ENCODE measurements at regions not wholly inside any gene's neighbourhood (a gene's known extent, or its start where the extent isn't known, plus 50 kb on each side); places are given as distances from the start of the nearest gene placed in this dataset.
"Not testable (repeated sequence)": the region's sequence is repeated elsewhere in the genome, so short reads cannot be mapped to it uniquely, and the experiment has no call there.

DNA sequence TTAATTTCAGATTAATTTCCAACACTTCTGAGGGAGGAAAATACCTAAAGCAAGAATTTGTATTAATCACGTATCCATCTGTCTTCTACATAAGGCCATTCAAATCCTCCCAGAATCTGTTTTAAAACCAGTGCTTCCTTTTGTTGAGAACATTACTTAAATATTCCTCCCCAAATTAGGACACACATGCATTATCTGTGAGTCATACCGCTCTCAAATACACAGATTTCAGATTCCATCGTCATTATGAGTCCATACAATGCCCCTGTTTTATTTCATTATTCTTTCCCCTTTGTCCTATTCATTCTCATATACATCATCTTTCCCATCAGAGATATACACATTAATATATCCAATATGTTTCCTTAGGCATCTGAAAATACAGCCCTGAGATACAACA, 57.3 kb upstream of the PRSS12 start:
- Histone ChIP-seq H3K27me3 (no peaks in the 10 kb centered on the region), H3K9me3 (no peaks in the 10 kb centered on the region)
- WGBS, 2 donors (ENCODE audit: low coverage in 1 of 2), result 57 to 88% methylated on average over 3 of the region's 3 CpGs

DNA sequence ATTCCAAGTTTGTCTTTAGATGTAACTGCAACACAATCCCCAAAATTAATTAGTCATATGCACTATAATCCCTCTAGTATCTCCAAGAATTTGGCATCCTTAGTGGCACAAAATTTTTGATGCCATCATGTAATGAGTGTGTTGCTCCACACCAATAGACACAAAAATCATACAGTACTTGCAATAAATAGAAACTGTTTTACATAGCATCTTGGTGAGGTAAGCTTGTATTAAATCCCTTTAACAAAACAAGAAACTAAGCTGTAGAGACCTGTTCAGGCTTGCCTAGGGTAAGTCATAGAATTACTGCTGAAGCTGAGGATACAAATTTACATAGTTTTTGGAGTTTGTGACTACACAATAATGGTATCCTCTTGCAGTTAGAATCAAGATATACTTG, 64.5 kb upstream of the PRSS12 start:
- H3K27me3 ChIP-seq, result no peaks in the 10 kb centered on the region
- TF ChIP-seq POLR2AphosphoS5 (IDR thresholded peaks at IDR 0.05) (no peak), EP300 (IDR thresholded peaks at IDR 0.05; ENCODE audit: low read depth) (no peak), POLR2A (IDR thresholded peaks at IDR 0.05) (no peak)
- TF ChIP-seq, protein P1, sequence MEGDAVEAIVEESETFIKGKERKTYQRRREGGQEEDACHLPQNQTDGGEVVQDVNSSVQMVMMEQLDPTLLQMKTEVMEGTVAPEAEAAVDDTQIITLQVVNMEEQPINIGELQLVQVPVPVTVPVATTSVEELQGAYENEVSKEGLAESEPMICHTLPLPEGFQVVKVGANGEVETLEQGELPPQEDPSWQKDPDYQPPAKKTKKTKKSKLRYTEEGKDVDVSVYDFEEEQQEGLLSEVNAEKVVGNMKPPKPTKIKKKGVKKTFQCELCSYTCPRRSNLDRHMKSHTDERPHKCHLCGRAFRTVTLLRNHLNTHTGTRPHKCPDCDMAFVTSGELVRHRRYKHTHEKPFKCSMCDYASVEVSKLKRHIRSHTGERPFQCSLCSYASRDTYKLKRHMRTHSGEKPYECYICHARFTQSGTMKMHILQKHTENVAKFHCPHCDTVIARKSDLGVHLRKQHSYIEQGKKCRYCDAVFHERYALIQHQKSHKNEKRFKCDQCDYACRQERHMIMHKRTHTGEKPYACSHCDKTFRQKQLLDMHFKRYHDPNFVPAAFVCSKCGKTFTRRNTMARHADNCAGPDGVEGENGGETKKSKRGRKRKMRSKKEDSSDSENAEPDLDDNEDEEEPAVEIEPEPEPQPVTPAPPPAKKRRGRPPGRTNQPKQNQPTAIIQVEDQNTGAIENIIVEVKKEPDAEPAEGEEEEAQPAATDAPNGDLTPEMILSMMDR (IDR thresholded peaks at IDR 0.05), result no peak
- H3K9me3 ChIP-seq, result no peaks in the 10 kb centered on the region
- intact Hi-C loops (cut with DNase I; ENCODE audit: low total_unique reads) (no loop called here), in situ Hi-C loops (cut with MboI; ENCODE audit: low pct_ligation_motif_present in 1 of 4, low pct_unique_long_range_greater_than_20kb in 1 of 4, low sequenced_read_pairs in 3 of 4) (no loop called here)
- no peak overlapping the region for H3K4me3 ChIP-seq
- no peak overlapping the region for H3K27ac ChIP-seq
- no peak for DNase-seq
- no peaks in the 10 kb centered on the region for H3K36me3 ChIP-seq
- no peaks in the 10 kb centered on the region for H3K4me1 ChIP-seq

More for the DNA sequence above, 57.3 kb upstream of the PRSS12 start:
- Histone ChIP-seq H3K4me3 (no peak overlapping the region), H3K27ac (no peak overlapping the region), H3K36me3 (no peaks in the 10 kb centered on the region), H3K4me1 (no peaks in the 10 kb centered on the region)
- intact Hi-C loops (cut with DNase I; ENCODE audit: low total_unique reads) (no loop called here), in situ Hi-C loops (cut with MboI; ENCODE audit: low pct_ligation_motif_present in 1 of 4, low pct_unique_long_range_greater_than_20kb in 1 of 4, low sequenced_read_pairs in 3 of 4) (no loop called here)
- DNase-seq, result no peak
- no peak for TF ChIP-seq POLR2A (IDR thresholded peaks at IDR 0.05)

- intact Hi-C loops (cut with DNase I; ENCODE audit: low total_unique reads); H3K4me1 ChIP-seq; in situ Hi-C loops (cut with MboI; ENCODE audit: low pct_ligation_motif_present in 1 of 4, low pct_unique_long_range_greater_than_20kb in 1 of 4, low sequenced_read_pairs in 3 of 4); DNase-seq; H3K36me3 ChIP-seq; H3K27me3 ChIP-seq; H3K4me3 ChIP-seq; H3K27ac ChIP-seq; H3K9me3 ChIP-seq: not testable (repeated sequence)
- WGBS, 2 donors (ENCODE audit: low coverage in 1 of 2), result 80 to 87% methylated on average over 5 of the region's 5 CpGs
These were observed 65.0 kb upstream of the PRSS12 start for GRCh38 chr4:118417800-118418199.

GRCh38 chr4:118418396-118418795, 65.6 kb upstream of the PRSS12 start:
- H3K4me3 ChIP-seq; in situ Hi-C loops (cut with MboI; ENCODE audit: low pct_ligation_motif_present in 1 of 4, low pct_unique_long_range_greater_than_20kb in 1 of 4, low sequenced_read_pairs in 3 of 4); H3K27me3 ChIP-seq; H3K9me3 ChIP-seq; DNase-seq; H3K27ac ChIP-seq; H3K4me1 ChIP-seq; intact Hi-C loops (cut with DNase I; ENCODE audit: low total_unique reads); H3K36me3 ChIP-seq: not testable (repeated sequence)
- 65% methylated on average over 2 of the region's 2 CpGs; no CpG with 5 or more reads in 1 of the 2 donors for WGBS, 2 donors (ENCODE audit: low coverage in 1 of 2)

DNA sequence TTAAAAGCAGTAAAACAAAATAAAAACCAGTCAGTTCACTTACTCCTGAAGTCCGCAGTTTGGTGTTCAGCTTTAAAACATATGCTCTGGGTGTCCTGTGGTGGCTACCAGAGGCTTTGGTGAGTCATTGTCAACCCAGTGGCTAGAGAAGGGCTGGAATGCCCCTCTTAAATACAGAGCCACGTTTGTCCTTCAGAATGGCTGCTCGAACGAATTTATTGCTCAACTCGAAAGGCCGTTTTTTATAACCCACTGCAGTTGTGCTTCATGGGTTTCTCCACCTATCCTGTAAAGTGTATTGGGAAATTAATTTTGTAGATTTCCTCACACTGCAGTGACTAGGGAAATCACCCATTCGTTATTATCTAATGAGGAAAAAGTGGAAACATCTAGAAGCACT, 66.8 kb upstream of the PRSS12 start:
- in situ Hi-C loops (cut with MboI; ENCODE audit: low pct_ligation_motif_present in 1 of 4, low pct_unique_long_range_greater_than_20kb in 1 of 4, low sequenced_read_pairs in 3 of 4); H3K27me3 ChIP-seq; H3K4me3 ChIP-seq; H3K4me1 ChIP-seq; DNase-seq; H3K36me3 ChIP-seq; H3K27ac ChIP-seq; H3K9me3 ChIP-seq; intact Hi-C loops (cut with DNase I; ENCODE audit: low total_unique reads): not testable (repeated sequence)
- WGBS, 2 donors (ENCODE audit: low coverage in 1 of 2), result 36 to 44% methylated on average over 4 to 7 of the region's 7 CpGs

DNA sequence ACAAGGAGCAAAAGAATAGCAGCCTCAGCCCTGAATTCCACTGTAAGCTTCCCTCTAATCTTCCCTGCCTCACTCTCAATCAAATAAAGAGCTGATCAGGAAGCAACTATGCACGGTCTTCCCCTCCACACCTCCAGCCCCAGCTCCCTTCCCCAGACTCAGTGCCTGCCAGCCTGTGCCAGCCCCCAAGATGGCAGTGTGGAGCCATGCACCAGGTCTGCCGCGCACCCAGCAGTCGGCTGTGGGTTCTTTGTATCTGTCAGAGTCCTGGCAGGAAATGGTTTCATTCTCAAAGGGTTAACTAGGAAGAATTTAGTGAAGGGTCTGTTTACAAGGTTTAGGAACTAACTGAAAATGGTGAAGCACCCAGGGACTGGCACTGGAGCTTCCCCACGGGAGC, 71.3 kb upstream of the PRSS12 start:
- 0% methylated on average over 4 of the region's 5 CpGs; no CpG with 5 or more reads in 1 of the 2 donors for WGBS, 2 donors (ENCODE audit: low coverage in 1 of 2)
- H3K27me3 ChIP-seq; H3K36me3 ChIP-seq; in situ Hi-C loops (cut with MboI; ENCODE audit: low pct_ligation_motif_present in 1 of 4, low pct_unique_long_range_greater_than_20kb in 1 of 4, low sequenced_read_pairs in 3 of 4); intact Hi-C loops (cut with DNase I; ENCODE audit: low total_unique reads); H3K4me3 ChIP-seq; H3K27ac ChIP-seq; H3K4me1 ChIP-seq; H3K9me3 ChIP-seq: not testable (repeated sequence)
- TF ChIP-seq, protein P1 (IDR thresholded peaks at IDR 0.05), result peak; percentile 42 to 57 (median 48)
- peak; percentile 41 for DNase-seq

DNA sequence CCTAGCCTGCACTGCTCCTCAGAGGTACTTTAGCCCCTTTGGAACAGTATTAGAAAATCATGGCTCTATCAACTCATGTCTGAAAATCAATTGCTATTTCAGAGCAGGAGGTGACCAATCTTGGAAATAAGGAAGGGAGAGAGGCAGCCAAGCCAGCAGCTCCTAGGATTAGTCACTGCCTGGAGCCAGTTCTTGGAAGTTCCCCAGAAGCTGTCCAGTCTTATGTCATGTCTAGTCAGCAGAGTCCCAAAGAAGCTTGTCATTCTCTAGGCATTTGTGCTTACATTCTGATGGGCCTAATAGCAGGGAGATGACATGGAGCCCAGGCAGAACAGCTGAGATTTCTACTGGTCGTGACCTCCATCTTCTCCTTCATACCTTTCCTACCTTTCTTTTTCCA, 76.1 kb upstream of the PRSS12 start:
- H3K4me1 ChIP-seq; in situ Hi-C loops (cut with MboI; ENCODE audit: low pct_ligation_motif_present in 1 of 4, low pct_unique_long_range_greater_than_20kb in 1 of 4, low sequenced_read_pairs in 3 of 4): not testable (repeated sequence)
- WGBS, 2 donors (ENCODE audit: low coverage in 1 of 2), result no CpG with 5 or more reads among the region's 1 CpG

GRCh38 chr4:118432359-118432758, 79.6 kb upstream of the PRSS12 start:
- H3K27me3 ChIP-seq; H3K9me3 ChIP-seq; DNase-seq; intact Hi-C loops (cut with DNase I; ENCODE audit: low total_unique reads); H3K4me1 ChIP-seq; H3K27ac ChIP-seq; in situ Hi-C loops (cut with MboI; ENCODE audit: low pct_ligation_motif_present in 1 of 4, low pct_unique_long_range_greater_than_20kb in 1 of 4, low sequenced_read_pairs in 3 of 4); H3K36me3 ChIP-seq; H3K4me3 ChIP-seq: not testable (repeated sequence)
- 69 to 76% methylated on average over 3 to 5 of the region's 5 CpGs for WGBS, 2 donors (ENCODE audit: low coverage in 1 of 2)

More for the DNA sequence above, 76.1 kb upstream of the PRSS12 start:
- intact Hi-C loops (cut with DNase I; ENCODE audit: low total_unique reads); H3K4me3 ChIP-seq; H3K27me3 ChIP-seq; H3K27ac ChIP-seq; DNase-seq; H3K36me3 ChIP-seq; H3K9me3 ChIP-seq: not testable (repeated sequence)

- H3K4me1 ChIP-seq; in situ Hi-C loops (cut with MboI; ENCODE audit: low pct_ligation_motif_present in 1 of 4, low pct_unique_long_range_greater_than_20kb in 1 of 4, low sequenced_read_pairs in 3 of 4): not testable (repeated sequence)
- 61% methylated on average over 4 of the region's 5 CpGs; no CpG with 5 or more reads in 1 of the 2 donors for WGBS, 2 donors (ENCODE audit: low coverage in 1 of 2)
These were observed 81.0 kb upstream of the PRSS12 start for GRCh38 chr4:118433612-118434375.

More at GRCh38 chr4:118433612-118434375, 81.0 kb upstream of the PRSS12 start:
- H3K9me3 ChIP-seq; H3K27me3 ChIP-seq; intact Hi-C loops (cut with DNase I; ENCODE audit: low total_unique reads); H3K4me3 ChIP-seq; H3K27ac ChIP-seq; H3K36me3 ChIP-seq; DNase-seq: not testable (repeated sequence)
